ENCODE measurements at regions not wholly inside any gene's neighbourhood (a gene's known extent, or its start where the extent isn't known, plus 50 kb on each side); places are given as distances from the start of the nearest gene placed in this dataset.
"Not testable (repeated sequence)": the region's sequence is repeated elsewhere in the genome, so short reads cannot be mapped to it uniquely, and the experiment has no call there.

- DNase-seq (ENCODE audit: low spot score) (no peak), FAIRE-seq (no peak)
Observed at GRCh38 chr7:23931633-23932032, 221.6 kb downstream of the STK31 start.

GRCh38 chr7:23938215-23938614 is 228.2 kb downstream of the STK31 start:
- no peak for DNase-seq (ENCODE audit: low spot score)
- no peak for FAIRE-seq

GRCh38 chr7:23938937-23939552 is 229.0 kb downstream of the STK31 start:
- DNase-seq (ENCODE audit: low spot score) (peak; percentile 29), FAIRE-seq (no peak)

GRCh38 chr7:23939747-23940146 is 229.7 kb downstream of the STK31 start:
- not testable (repeated sequence) for FAIRE-seq; DNase-seq (ENCODE audit: low spot score)

GRCh38 chr7:23941551-23941950 is 231.5 kb downstream of the STK31 start:
- DNase-seq (ENCODE audit: low spot score), result no peak
- no peak for FAIRE-seq

- DNase-seq (ENCODE audit: low spot score) (no peak), FAIRE-seq (no peak)
Observed at GRCh38 chr7:23942032-23942431, 232.0 kb downstream of the STK31 start.

GRCh38 chr7:23944131-23944530 is 234.1 kb downstream of the STK31 start:
- DNase-seq (ENCODE audit: low spot score) (no peak), FAIRE-seq (no peak)

GRCh38 chr7:23945472-23945871 is 235.5 kb downstream of the STK31 start:
- no peak for FAIRE-seq

GRCh38 chr7:23955145-23955544 is 245.1 kb downstream of the STK31 start:
- DNase-seq (ENCODE audit: low spot score), result no peak
- no peak for FAIRE-seq

More at GRCh38 chr7:23945472-23945871, 235.5 kb downstream of the STK31 start:
- no peak for DNase-seq (ENCODE audit: low spot score)

- FAIRE-seq (no peak), DNase-seq (ENCODE audit: low spot score) (no peak)
Observed at GRCh38 chr7:23955600-23956149, 245.7 kb downstream of the STK31 start.

GRCh38 chr7:23956772-23957576 is 247.0 kb downstream of the STK31 start:
- DNase-seq (ENCODE audit: low spot score) (no peak), FAIRE-seq (no peak)

- no peak for DNase-seq (ENCODE audit: low spot score)
- no peak for FAIRE-seq
Observed at GRCh38 chr7:23959821-23960220, 249.8 kb downstream of the STK31 start.

GRCh38 chr7:23960361-23960760 is 250.3 kb downstream of the STK31 start:
- FAIRE-seq (no peak), DNase-seq (ENCODE audit: low spot score) (no peak)

- FAIRE-seq (no peak), DNase-seq (ENCODE audit: low spot score) (no peak)
Observed at GRCh38 chr7:23963461-23964165, 253.6 kb downstream of the STK31 start.

- DNase-seq (ENCODE audit: low spot score) (no peak), FAIRE-seq (no peak)
Observed at GRCh38 chr7:23964715-23965114, 254.7 kb downstream of the STK31 start.

GRCh38 chr7:23965296-23965695 is 255.3 kb downstream of the STK31 start:
- FAIRE-seq (no peak), DNase-seq (ENCODE audit: low spot score) (no peak)

GRCh38 chr7:23966941-23967340 is 256.9 kb downstream of the STK31 start:
- no peak for FAIRE-seq
- DNase-seq (ENCODE audit: low spot score), result no peak

GRCh38 chr7:23967949-23968599 is 258.1 kb downstream of the STK31 start:
- no peak for FAIRE-seq

GRCh38 chr7:23968791-23969190 is 258.8 kb downstream of the STK31 start:
- DNase-seq (ENCODE audit: low spot score), result no peak
- FAIRE-seq, result no peak

More at GRCh38 chr7:23967949-23968599, 258.1 kb downstream of the STK31 start:
- DNase-seq (ENCODE audit: low spot score), result no peak

GRCh38 chr7:23969443-23969842 is 259.4 kb downstream of the STK31 start:
- DNase-seq (ENCODE audit: low spot score) (no peak), FAIRE-seq (no peak)

GRCh38 chr7:23970193-23970592 is 260.2 kb downstream of the STK31 start:
- FAIRE-seq (no peak), DNase-seq (ENCODE audit: low spot score) (no peak)
